NCI-H2107 (cell line): ENCODE measurements at regions not wholly inside any gene's neighbourhood (a gene's known extent, or its start where the extent isn't known, plus 50 kb on each side); places are given as distances from the start of the nearest gene placed in this dataset.
"Not testable (repeated sequence)": the region's sequence is repeated elsewhere in the genome, so short reads cannot be mapped to it uniquely, and the experiment has no call there.

Source experiments
- DNase-seq: peaks from one replicate; lab custom pipeline; 2025; lab: John Stamatoyannopoulos, UW

DNA sequence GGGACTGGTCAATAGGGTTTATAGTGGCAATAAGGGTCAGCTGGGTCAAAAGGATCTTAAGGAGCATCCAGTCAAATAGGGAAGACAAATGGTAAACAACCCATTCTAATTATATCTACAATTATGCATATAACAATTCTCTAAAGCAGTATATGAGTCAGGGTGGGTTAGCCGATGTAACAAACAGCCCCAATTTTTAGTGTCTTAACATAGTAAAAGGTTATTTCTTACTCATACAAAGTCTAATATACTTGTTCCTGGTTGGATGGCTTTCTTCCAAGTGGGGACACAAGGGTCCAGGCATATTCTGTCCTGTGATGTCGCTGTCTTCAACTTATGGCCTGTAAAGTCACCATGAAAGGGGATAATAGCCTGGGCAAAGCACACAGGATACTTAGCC lies 97.9 kb upstream of the GALNT15 start:
- no peak for DNase-seq

DNA sequence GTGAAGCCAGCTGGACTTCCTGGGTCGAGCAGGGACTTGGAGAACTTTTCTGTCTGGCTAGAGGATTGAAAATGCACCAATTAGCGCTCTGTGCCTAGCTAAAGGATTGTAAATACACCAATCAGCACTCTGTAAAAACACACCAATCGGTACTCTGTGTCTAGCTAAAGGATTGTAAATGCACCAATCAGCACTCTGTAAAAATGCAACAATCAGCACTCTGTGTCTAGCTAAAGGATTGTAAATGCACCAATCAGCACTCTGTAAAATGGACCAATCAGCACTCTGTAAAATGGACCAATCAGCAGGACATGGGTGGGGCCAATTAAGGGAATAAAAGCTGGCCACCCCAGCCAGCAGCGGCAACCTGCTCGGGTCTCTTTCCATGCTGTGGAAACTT lies 97.3 kb upstream of the GALNT15 start:
- not testable (repeated sequence) for DNase-seq

DNA sequence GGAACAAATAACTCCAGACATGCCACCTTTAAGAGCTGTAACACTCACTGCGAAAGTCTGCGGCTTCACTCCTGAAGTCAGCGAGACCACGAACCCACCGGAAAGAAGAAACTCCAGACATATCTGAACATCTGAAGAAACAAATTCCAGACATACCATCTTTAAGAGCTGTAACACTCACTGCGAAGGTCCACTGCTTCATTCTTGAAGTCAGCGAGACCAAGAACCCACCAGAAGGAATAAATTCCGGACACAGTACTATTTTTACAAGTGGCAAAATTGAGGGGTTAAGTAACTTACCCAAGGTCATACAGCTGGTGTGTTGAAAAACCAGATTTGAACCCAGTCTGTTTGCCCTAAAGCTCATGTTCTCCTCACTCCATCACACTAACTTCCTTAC lies 96.8 kb upstream of the GALNT15 start:
- not testable (repeated sequence) for DNase-seq

DNA sequence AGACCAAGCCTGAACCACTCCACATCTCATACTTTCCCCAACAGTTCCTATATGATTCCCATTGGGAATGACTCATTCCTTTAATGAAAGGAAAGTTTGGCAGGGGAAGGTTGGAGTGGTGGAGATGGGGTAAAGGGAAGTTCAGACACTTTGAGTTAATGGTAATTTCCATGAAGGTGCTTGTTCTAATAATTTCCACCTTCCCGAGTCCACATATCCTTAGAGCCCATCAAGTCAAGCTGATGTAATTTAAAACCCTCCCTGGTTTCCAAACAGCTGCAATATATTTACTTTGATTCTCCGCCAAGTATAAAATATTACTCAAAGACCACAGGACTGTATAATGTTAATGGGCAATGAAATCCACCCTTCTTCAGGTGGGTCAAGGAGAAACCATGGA lies 95.0 kb upstream of the GALNT15 start:
- DNase-seq = no peak

DNA sequence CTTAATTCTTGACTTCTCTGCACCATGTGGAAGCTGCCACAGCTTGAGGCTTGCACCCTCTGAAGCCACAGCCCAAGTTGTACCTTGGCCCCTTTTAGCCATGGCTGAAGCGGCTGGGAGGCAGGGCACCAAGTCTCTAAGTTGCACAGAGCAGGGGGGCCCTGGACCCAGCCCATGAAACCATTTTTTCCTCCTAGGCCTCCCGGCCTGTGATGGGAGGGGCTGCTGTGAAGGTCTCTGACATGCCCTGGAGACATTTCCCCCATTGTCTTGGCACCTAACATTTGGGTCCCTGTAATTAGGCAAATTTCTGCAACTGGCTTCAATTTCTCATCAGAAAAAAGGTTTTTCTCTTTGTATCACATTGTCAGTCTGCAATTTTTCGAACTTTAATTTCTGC lies 92.8 kb upstream of the GALNT15 start:
- DNase-seq = no peak

DNA sequence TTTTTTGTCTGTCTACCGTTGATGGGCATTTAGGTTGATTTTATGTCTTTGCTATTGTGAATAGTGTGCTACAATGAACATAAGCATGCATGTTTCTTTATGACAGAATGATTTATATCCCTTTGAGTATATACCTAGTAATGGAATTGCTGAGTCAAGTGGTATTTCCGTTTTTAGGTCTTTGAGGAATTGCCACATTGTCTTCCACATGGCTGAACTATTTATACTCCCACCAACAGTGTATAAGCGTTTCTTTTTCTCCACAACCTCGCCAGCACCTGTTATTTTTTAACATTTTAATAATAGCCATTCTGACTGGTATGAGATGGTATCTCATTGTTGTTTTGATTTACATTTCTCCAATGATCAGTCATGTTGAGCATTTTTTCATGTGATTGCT lies 89.6 kb upstream of the GALNT15 start:
- no peak for DNase-seq

DNA sequence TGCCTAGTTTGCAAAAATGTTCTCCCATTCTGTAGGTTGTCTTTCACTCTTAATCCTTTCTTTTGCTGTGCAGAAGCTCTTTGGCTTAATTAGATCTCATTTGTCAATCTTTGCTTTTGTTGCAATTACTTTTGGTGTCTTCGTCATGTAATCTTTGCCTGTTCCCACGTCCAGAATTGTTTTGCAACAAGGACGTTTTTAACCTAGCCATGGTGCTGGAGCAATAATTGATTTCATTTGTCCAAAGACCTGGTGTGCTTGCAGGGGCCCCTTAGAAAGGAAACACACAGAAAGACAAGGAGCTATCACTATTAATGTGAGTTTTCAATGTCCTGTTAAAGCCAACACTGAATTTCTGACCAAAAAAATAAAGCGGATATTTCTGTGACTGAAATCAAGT lies 89.1 kb upstream of the GALNT15 start:
- no peak for DNase-seq

DNA sequence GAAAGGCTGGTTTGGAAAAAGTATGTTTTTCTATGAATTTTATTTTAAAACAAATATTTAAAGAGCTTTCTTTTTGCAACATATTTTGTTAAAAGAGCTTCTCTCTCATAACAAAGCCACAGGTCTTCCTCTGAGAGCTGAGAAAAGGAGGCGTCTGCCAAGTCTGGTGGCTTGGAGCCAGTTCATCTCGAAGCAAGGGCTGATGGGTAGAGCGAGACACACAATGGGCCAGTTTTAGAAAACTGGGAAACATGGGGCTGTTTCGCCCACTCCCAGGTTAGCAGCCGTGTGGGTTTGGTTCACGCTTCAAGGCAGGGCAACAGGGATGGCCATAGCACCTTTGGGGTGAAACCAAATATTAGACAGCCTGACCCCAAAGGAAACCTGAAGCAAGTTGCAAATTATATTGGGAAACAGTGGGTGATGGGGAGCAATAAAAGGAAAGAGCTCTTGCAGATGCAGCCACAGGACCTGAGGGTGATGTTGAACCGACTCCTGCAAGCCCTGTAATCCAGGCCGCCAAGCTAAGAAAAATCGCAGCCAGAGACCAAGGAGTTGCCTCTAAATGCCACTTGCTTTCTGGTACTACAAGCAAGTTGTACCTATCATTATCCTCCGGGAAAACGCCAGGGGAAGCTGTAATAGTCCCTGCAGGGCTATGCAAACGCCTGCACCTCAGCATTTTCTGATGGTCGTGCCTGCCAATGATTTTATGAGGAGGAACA lies 88.4 kb upstream of the GALNT15 start:
- no peak for DNase-seq

DNA sequence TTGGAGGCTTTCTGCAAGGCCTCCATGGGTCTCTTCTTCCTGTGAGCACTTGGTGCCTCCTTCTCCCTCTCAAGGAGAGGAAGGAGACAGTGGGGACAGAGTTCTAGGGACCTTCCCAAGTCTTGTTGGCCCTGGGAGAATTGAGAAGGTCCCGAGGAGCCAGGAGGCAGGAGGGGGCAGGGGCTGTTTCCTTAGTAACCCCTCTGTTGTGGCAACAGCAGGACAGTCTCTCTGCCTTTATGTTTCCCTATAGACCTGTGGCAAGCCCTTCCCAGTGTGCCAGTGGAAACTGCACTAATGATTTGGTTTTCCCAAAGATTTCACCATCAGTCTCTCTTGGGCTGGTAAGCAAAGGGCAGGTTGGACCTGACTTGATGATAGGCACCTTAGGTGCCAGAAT lies 87.8 kb upstream of the GALNT15 start:
- DNase-seq = no peak

DNA sequence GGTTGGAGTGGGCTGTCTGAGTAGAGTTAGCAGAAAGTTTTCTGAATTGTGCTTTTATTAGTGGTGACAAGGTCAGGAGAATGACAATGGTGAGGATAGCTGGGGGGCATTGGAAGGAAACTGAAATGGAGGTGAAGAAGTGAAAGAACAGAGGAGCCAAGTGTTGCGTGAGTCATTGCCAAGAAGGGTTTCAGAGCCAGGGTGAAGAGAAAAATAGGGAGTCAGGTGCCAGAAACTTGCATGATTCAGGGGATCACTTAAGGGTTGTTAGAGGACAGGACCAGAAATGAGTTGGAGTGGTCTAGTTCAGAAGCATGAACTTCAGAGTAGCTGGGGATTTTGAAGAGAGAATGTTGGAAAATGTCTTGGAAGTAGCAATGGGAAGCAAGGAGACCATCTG lies 86.0 kb upstream of the GALNT15 start:
- DNase-seq = no peak

DNA sequence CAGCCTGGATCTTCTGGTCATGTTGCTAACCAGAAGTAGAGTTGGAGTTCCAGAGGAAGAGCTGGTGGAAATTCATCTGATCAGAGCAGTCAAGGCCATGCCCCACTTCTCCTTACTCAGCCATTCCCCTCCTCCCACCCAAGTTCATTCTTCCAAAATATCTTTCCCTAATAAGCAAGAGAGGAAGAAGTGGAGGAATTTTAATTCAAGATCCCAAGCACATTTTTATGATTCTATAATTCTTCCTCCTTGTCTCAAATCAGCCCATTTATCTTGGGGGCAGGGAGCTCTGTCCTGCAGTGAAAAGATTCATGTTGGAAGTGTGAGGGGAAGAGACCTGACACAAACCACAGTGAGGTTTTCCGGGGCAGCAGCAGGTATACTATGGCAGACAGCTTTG lies 85.0 kb upstream of the GALNT15 start:
- no peak for DNase-seq

DNA sequence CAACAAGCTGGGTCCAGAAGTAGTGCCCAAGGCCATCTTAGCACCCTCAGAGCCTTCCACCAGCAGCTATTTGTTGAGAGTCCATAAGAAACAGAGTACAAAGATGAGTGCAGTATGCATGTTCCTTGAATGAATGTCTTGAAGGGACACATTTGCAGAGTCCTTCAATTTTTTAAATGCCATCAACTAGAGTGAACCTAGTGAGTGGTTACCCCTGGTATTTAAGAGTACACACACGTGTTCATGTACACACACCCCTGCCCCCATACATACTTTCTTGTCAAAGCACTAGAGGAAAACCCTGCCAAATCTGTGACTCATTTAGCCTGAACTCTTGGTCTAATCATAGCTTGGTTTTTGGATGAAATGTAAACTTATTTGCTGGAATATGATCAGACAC lies 84.5 kb upstream of the GALNT15 start:
- DNase-seq = no peak

DNA sequence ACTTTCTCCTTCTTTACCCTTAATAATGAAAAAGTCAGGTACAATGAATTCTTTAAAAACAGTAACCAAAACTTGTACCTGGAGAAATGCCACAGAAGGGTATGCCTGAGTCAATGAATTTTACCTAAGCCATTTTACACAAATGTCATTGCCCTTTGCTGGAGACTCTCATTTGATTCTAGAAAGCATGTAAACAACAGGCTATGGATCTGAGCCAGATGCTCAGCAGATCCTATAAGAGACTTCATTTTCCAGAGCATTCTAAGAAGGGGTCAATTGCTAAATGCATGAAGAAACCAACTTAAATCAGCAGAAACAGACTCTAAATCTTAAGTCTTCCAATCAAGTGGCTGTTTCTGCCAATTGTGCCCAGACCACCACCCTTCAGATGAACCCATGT lies 83.8 kb upstream of the GALNT15 start:
- no peak for DNase-seq

DNA sequence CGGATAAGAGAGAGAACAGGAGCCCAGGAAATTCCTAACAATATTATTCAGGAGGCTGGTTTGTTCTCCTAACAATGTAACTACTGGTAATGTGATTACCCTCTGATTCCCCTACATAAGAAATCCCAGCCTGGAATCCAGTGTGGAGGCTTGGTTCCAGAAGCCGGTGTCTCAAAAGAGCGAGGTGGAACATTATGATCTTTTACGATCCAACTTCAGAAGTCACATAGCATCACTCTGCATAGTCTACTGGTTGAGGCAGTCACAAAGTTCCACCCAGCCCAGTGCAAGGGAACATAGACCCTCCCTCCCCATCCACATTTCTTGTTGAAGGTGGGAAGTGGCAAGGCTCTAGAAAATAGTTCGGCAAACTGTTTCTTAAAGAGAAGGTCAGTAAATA lies 81.6 kb upstream of the GALNT15 start:
- no peak for DNase-seq

DNA sequence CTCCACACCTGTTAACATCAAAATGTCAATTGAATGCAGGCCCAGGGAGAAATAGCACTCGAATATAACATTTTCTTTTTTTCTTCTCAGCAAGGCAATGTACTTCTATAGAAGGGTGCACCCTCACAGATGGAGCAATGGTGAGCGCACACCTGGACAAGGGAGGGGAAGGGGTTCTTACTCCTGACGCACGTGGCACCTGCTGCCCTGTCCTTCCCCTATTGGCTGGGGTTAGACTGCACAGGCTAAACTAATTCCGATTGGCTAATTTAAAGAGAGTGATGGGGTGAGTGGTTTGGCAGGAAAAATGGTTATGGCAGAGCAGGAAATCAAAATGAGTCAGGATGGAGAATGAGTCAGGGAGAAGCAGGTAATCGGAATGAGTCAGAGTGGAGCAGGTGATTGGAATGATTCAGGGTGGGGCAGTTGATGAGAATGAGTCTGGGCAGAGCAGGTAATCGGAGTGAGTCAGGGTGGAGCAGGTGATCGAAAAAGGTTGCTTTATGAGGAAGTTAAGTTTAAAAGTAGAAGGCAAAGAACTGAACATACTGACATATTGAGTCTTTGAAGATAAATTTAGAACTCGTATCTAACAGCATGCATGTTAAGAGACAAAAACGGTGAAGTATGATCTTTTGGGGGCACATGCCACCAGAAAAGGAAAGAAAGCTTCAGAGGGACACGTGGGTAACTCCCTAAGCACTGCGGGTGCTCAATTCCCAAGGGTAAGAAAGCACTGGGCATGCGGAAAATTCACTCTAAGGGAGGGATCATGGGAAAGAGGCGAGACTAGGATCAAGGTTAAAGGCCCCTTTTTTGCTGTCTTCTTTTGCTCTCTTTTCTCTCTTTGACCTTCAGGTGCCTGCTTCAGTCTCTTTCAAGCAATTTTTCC lies 72.9 kb upstream of the GALNT15 start:
- no peak for DNase-seq

DNA sequence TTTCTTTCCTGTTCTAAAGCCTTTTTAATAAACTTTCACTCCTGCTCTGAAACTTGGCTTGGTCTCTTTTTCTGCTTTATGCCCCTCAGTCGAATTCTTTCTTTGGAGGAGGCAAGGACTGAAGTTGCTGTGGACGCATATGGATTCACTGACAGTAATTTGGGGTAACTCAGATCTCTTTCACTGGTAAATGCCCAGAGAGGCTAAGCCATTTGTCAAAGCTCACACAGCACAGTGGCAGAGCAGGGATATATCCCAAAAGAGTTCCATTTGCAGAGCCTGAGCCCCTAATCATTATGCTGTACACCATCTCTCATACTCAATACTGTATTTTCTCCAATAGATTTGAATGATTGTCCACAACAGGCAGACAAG lies 72.3 kb upstream of the GALNT15 start:
- DNase-seq = no peak

DNA sequence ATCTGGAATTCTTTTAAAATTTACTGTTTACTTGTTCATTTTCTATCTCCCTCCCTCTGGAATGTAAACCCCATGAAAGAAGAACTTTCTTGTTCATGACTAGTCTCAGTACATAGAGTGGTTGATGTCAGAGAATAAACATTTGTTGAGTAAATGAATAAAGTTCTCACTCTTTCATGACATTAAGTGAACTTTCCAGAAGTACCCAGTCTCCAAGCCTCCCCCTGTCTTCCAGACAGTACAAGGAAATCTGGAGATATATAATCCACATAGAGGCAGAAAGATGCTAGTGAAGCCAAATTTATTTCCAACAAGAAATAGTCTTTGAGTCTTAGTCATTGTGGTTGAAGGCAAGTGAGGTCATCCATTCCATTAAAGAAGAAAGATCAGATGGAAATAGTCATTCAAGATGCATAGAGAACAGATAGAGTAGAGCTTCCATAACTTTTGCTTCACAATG lies 71.5 kb upstream of the GALNT15 start:
- no peak for DNase-seq

DNA sequence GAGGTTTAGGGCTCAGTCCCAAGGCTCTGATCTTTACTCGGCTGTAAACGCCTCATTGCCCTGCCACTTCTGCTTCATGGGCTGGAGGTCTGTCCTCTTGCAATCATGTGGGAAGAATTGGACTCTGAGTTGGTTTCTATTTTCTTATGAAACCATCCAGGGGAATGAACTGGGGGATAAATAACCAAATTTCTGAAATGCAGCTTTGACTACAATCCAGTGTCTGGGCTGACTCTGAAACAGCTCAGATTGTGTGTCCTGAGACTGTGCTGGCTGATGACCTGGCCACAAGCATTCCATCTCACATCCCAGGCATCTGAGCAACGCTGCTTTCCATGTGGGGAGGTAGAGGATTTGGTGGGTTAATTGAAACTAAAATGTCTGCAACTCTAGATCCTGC lies 71.0 kb upstream of the GALNT15 start:
- no peak for DNase-seq

DNA sequence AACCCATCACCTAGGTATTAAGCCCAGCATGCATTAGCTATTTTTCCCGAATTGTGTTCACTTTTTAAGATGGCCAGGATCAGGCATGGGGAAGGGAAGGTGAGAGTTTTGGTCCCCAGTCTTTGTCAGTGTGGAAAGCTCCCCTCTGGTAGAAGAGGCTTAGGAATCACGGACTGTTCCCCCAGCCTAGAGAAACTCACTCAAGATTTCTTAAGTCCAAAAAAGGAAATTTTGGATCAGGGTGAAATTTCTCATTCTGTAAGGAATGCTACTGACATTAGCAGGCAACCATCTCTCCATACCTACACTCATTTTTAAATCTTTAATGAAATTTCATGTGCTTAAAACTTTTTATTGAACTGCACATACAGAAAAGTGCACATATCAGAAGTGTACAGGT lies 70.3 kb upstream of the GALNT15 start:
- DNase-seq = no peak

DNA sequence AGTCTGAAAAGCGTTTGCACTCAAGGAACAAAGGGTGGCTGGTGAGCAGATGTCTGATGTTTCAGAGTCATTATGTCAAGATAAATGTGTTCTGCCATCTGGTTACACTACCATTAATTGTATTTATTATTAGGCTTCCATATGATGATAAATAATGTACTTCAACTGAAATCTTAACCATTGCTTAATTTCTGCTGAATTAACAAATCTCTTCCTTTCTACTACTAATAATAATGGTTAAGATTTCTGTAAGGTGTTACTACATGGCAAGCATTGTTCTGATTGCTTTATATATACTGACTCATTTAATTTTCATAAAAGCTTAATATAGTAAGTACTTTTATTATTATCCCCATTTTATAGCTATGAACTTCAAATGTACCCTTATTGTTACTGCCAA lies 68.4 kb upstream of the GALNT15 start:
- no peak for DNase-seq

DNA sequence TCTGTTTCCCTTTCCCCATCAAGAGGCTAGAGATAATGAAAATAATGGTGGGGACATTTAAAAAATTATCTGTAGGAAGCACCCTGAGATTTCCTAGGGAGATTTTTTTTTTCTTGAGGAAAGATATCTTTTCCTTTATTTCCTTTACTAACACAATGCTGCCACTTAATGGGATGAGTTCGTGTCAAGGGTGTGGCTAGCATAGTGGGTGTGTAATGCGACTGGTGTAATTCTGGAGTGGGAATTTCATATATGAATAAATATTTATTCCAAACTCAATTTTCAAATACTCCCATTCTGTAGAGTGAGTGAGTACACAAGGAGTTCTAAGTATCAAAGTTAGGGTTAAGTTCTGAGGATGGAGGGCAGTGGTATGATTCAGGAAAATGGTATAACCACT lies 66.1 kb upstream of the GALNT15 start:
- DNase-seq = no peak

DNA sequence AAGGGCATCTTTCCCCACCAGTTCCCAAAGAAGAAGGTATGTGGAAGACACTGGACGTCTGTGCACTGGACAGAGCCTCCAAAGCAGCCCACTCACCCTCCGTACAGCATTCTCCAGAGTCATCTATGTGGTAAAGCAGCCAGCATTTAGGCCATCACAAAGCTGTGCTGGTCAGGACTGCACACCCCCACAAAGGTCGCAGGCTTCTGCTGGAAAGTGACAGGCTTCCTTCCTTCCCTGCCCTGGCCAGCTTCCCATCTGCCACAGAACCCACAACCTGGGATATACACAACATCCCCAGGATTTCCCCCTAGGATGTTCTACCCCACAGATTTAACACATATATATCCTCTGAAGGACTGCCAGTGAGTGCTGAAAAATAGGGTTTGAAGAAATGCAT lies 64.6 kb upstream of the GALNT15 start:
- no peak for DNase-seq

DNA sequence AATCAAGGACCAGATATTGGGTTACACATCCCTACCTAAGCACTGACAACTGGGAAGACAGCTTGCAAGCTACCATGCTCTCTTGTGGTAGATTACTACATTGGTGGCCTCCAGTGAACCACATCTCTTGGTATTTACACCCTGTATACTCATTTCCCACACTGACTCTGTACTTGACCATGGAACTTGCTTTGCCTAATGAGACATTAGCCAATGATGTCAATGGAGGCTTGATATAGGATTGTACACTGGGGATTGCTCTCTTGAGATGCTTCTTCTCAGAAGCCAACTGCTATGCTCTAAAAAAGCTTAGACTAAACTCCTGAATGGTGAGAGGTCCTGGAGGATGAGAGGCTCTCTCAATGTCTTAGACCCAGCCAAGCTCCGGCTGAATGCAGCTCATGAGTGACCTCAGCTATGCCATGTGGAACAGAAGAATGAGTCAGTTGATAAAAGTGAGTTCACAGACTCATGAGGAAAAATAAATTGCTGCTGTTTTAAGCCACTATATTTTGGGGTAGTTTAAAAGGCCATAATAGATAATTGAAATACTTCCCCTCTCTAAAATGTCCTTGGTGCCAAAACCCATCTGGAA lies 61.5 kb upstream of the GALNT15 start:
- DNase-seq = no peak
